WI38 (cell line): ENCODE measurements at regions not wholly inside any gene's neighbourhood (a gene's known extent, or its start where the extent isn't known, plus 50 kb on each side); places are given as distances from the start of the nearest gene placed in this dataset.

ENCODE experiments used
- H3K4me3 ChIP-seq: 2 replicates; pipeline ENCODE4 v1.5.1; 2011; ENCODE audit warnings: low read depth, mild to moderate bottlenecking, control low read depth, low read length
- TF ChIP-seq, protein P1 (sequence below): IDR thresholded peaks from 2 replicates; pipeline ENCODE4 v1.5.1; 2012; ENCODE audit warnings: low read depth, mild to moderate bottlenecking, control low read depth, low read length

DNA sequence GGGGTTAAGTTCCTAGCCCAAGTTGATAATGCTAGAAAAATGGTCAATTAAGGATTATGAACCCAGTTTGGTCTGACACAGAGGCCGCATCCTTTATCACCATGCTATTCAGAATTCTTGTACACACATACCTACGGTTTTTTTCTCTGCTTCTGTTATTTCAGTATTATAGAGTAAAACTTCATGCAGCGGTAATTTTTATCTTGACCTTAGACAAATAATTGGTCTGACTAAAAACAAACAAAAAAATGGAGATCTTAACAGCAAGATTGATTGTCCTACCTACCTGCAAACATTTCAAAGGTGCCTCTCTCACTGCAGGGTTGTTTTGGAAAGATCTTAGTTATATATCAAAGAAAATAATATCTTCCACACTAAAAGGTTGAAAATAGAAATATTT lies 201.9 kb upstream of the PRICKLE1 start:
- TF ChIP-seq, protein P1, sequence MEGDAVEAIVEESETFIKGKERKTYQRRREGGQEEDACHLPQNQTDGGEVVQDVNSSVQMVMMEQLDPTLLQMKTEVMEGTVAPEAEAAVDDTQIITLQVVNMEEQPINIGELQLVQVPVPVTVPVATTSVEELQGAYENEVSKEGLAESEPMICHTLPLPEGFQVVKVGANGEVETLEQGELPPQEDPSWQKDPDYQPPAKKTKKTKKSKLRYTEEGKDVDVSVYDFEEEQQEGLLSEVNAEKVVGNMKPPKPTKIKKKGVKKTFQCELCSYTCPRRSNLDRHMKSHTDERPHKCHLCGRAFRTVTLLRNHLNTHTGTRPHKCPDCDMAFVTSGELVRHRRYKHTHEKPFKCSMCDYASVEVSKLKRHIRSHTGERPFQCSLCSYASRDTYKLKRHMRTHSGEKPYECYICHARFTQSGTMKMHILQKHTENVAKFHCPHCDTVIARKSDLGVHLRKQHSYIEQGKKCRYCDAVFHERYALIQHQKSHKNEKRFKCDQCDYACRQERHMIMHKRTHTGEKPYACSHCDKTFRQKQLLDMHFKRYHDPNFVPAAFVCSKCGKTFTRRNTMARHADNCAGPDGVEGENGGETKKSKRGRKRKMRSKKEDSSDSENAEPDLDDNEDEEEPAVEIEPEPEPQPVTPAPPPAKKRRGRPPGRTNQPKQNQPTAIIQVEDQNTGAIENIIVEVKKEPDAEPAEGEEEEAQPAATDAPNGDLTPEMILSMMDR = no peak

DNA sequence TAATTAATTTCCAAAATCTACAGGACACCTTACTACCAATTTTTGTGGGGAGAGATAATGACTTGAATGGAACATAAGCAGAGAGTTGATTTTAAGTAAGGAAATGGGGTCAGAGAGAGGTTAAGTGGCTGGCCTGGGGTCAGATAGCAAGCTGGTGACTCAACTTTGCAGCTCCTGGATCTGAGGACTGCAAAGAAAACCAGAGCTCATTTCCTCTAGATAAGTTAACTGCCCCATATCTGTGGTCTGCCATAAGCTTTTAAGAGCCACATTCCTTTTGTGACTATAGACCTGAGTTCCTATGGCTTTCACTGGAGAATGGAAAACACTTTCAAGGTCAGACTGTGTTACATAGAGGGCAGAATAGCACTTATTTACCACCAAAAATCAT lies 201.2 kb upstream of the PRICKLE1 start:
- TF ChIP-seq, protein P1 = no peak
- H3K4me3 ChIP-seq = no peak overlapping the region

More for the DNA sequence above, 201.9 kb upstream of the PRICKLE1 start:
- H3K4me3 ChIP-seq = no peak overlapping the region

- TF ChIP-seq, protein P1 = no peak
- no peak overlapping the region for H3K4me3 ChIP-seq
These were observed 200.5 kb upstream of the PRICKLE1 start for GRCh38 chr12:42789808-42790760.

- no peak overlapping the region for H3K4me3 ChIP-seq
- TF ChIP-seq, protein P1 = no peak
These were observed 197.0 kb upstream of the PRICKLE1 start for GRCh38 chr12:42786400-42787148.

GRCh38 chr12:42785944-42786343 lies 196.4 kb upstream of the PRICKLE1 start:
- H3K4me3 ChIP-seq = no peak overlapping the region
- TF ChIP-seq, protein P1 = no peak

DNA sequence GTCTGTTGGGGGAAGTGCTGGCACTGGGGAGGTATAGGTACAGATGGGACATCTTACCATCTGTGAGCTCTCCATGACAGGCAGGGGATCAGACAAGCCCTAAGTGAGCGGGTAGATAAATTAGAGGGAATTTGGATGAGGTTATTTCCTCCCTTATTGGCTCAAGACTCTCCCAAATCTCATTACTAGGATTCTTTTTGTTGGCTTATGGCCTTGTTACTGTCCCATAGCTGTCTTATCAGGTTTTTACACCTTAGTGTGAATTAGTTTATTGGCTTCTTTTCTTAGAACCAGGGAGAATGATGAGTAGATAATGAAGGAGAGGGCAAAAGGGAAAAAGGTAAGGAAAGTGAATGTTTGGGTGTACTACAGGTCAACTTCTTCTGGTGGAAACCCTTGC lies 191.1 kb upstream of the PRICKLE1 start:
- TF ChIP-seq, protein P1 = no peak
- H3K4me3 ChIP-seq = no peak overlapping the region

- no peak overlapping the region for H3K4me3 ChIP-seq
- TF ChIP-seq, protein P1 = no peak
These were observed 189.8 kb upstream of the PRICKLE1 start for GRCh38 chr12:42779186-42779859.
